ENCODE measurements at regions not wholly inside any gene's neighbourhood (a gene's known extent, or its start where the extent isn't known, plus 50 kb on each side); places are given as distances from the start of the nearest gene placed in this dataset.

DNA sequence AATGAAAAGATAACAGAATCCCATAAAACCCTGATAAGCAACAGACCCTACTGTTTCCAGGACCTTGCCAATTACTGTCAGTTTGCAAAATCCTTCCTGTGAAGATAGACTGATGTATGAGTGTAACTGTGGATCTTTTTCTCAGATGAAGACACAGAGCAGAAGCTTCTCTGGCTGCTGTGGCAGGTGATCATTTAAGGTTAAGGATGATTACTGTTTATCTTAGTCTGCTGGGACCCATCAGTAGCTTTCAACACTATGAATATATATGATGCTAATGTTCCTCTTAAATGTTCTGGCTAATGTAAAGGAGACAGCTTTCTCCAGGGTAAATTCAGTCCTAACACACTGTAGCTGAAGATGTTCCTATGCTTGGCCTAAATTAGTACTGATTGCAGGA lies 56.0 kb upstream of the CTTNBP2 start:
- H2BK5ac ChIP-seq (ENCODE audit: low read length): no peak overlapping the region
- H3K9ac ChIP-seq (ENCODE audit: low read depth, low read length, poor library complexity): no peak overlapping the region
- no peaks in the 10 kb centered on the region for H3K9me3 ChIP-seq (replicated peaks in 1 of 2; ENCODE audit: control insufficient read depth in 2 of 2, insufficient read depth in 1 of 2, low read depth in 1 of 2, low read length in 2 of 2)
- H3K27ac ChIP-seq (replicated peaks; ENCODE audit: low read length): no peak overlapping the region
- no peak overlapping the region for H4K8ac ChIP-seq (ENCODE audit: low read depth, low read length)
- H2AFZ ChIP-seq (ENCODE audit: low read length): no peak overlapping the region
- no peak overlapping the region for H3K23ac ChIP-seq (ENCODE audit: low read depth, low read length, poor library complexity)
- H3K27me3 ChIP-seq (ENCODE audit: control insufficient read depth in 3 of 3, insufficient read depth in 3 of 3, low read depth in 1 of 3, low read length in 3 of 3): no peaks in the 10 kb centered on the region
- H2BK15ac ChIP-seq (ENCODE audit: low read length): no peak overlapping the region
- H3K36me3 ChIP-seq (replicated peaks in 1 of 2; ENCODE audit: control insufficient read depth in 2 of 2, insufficient read depth in 2 of 2, low read length in 2 of 2): no peaks in the 10 kb centered on the region
- H2BK12ac ChIP-seq (ENCODE audit: low read length): no peak overlapping the region
- no peak overlapping the region for H3K4me3 ChIP-seq (ENCODE audit: low read length in 2 of 2)
- H3K79me1 ChIP-seq (ENCODE audit: low read depth, low read length): no peaks in the 10 kb centered on the region
- H2BK120ac ChIP-seq (ENCODE audit: low read depth, low read length): no peak overlapping the region
- H3K4me2 ChIP-seq (ENCODE audit: insufficient read depth, low read length, poor library complexity, severe bottlenecking): no peak overlapping the region
- H3K18ac ChIP-seq (ENCODE audit: low read length): no peak overlapping the region
- H3K4me1 ChIP-seq (ENCODE audit: control insufficient read depth in 2 of 2, insufficient read depth in 1 of 2, low read depth in 1 of 2, low read length in 2 of 2): no peaks in the 10 kb centered on the region
- H3K4ac ChIP-seq (ENCODE audit: low read length): no peak overlapping the region
- H3K14ac ChIP-seq (ENCODE audit: low read length): no peak overlapping the region
- H4K91ac ChIP-seq (ENCODE audit: low read depth, low read length, poor library complexity): no peak overlapping the region
- no peak for DNase-seq (ENCODE audit: low spot score)
- H2AK5ac ChIP-seq (ENCODE audit: low read depth, low read length): no peak overlapping the region

DNA sequence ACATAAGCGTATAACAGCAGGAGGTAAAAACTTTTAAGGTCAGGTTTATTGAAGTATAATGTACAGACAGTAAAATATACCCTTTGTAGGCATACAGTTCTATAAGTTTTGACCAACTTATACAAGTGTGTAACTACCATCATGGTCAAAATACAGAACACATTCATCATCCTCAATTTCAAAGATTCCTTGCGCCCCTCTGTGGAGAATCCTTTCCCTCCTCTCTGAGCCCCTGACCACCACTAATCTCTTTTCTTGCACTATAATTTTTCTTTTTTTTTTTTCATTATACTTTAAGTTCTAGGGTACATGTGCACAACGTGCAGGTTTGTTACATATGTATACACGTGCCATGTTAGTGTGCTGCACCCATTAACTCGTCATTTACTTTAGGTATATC lies 58.1 kb upstream of the CTTNBP2 start:
- Histone ChIP-seq H2BK15ac (ENCODE audit: low read length) (no peak overlapping the region), H3K4me1 (ENCODE audit: control insufficient read depth in 2 of 2, insufficient read depth in 1 of 2, low read depth in 1 of 2, low read length in 2 of 2) (no peaks in the 10 kb centered on the region), H3K4me2 (ENCODE audit: insufficient read depth, low read length, poor library complexity, severe bottlenecking) (no peak overlapping the region), H3K36me3 (replicated peaks in 1 of 2; ENCODE audit: control insufficient read depth in 2 of 2, insufficient read depth in 2 of 2, low read length in 2 of 2) (no peaks in the 10 kb centered on the region), H4K8ac (ENCODE audit: low read depth, low read length) (no peak overlapping the region), H3K9me3 (replicated peaks in 1 of 2; ENCODE audit: control insufficient read depth in 2 of 2, insufficient read depth in 1 of 2, low read depth in 1 of 2, low read length in 2 of 2) (no peaks in the 10 kb centered on the region), H2BK5ac (ENCODE audit: low read length) (no peak overlapping the region), H4K91ac (ENCODE audit: low read depth, low read length, poor library complexity) (no peak overlapping the region), H3K18ac (ENCODE audit: low read length) (no peak overlapping the region), H3K23ac (ENCODE audit: low read depth, low read length, poor library complexity) (no peak overlapping the region), H2AK5ac (ENCODE audit: low read depth, low read length) (no peak overlapping the region), H3K79me1 (ENCODE audit: low read depth, low read length) (no peaks in the 10 kb centered on the region), H2BK12ac (ENCODE audit: low read length) (no peak overlapping the region), H3K27ac (replicated peaks; ENCODE audit: low read length) (no peak overlapping the region), H3K9ac (ENCODE audit: low read depth, low read length, poor library complexity) (no peak overlapping the region), H3K14ac (ENCODE audit: low read length) (no peak overlapping the region), H3K4ac (ENCODE audit: low read length) (no peak overlapping the region), H3K27me3 (ENCODE audit: control insufficient read depth in 3 of 3, insufficient read depth in 3 of 3, low read depth in 1 of 3, low read length in 3 of 3) (no peaks in the 10 kb centered on the region), H3K4me3 (ENCODE audit: low read length in 2 of 2) (no peak overlapping the region), H2AFZ (ENCODE audit: low read length) (no peak overlapping the region), H2BK120ac (ENCODE audit: low read depth, low read length) (no peak overlapping the region)
- DNase-seq (ENCODE audit: low spot score): no peak
- WGBS, 2 donors (ENCODE audit: extremely low coverage in 2 of 2, insufficient read length in 2 of 2, insufficient replicate concordance in 1 of 2): no CpG with 5 or more reads among the region's 5 CpGs

DNA sequence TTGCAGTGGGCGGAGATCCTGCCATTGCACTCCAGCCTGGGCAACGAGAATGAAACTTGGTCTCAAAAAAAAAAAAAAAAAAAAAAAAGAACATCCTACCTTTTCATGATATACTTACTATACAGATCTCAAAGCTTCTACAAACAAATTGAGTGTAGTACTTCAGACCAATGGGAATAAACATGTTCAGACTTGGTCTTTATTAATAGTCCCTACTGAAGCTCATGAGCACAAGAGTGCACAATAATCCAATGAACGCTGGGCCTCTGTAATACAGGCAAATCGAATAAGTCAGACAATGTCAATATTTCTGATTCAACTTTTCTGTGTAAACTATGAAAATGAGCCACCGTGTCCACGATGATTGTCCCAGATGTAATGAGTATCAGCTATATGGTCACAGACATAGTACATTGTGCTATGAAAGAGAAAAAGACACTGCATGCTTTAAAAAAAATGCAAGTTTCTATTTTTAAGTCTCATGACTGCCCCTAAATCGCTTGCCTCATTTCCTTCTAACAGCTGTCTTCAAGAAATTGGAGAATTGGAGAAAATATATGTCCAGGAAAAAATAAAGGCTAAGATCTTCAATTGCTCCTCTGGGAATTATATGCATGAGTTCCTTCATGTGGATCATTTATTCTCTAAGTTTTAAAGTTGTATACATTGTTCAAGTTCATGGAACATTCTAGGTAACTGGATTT lies 64.0 kb upstream of the CTTNBP2 start:
- Histone ChIP-seq H3K23ac (ENCODE audit: low read depth, low read length, poor library complexity) (no peak overlapping the region), H3K4me3 (ENCODE audit: low read length in 2 of 2) (no peak overlapping the region), H2BK15ac (ENCODE audit: low read length) (no peak overlapping the region), H3K18ac (ENCODE audit: low read length) (no peak overlapping the region), H3K27me3 (ENCODE audit: control insufficient read depth in 3 of 3, insufficient read depth in 3 of 3, low read depth in 1 of 3, low read length in 3 of 3) (no peaks in the 10 kb centered on the region), H2BK12ac (ENCODE audit: low read length) (no peak overlapping the region), H3K79me1 (ENCODE audit: low read depth, low read length) (no peaks in the 10 kb centered on the region), H3K9ac (ENCODE audit: low read depth, low read length, poor library complexity) (no peak overlapping the region), H3K4me2 (ENCODE audit: insufficient read depth, low read length, poor library complexity, severe bottlenecking) (no peak overlapping the region), H3K9me3 (replicated peaks in 1 of 2; ENCODE audit: control insufficient read depth in 2 of 2, insufficient read depth in 1 of 2, low read depth in 1 of 2, low read length in 2 of 2) (no peaks in the 10 kb centered on the region), H3K36me3 (replicated peaks in 1 of 2; ENCODE audit: control insufficient read depth in 2 of 2, insufficient read depth in 2 of 2, low read length in 2 of 2) (no peaks in the 10 kb centered on the region), H3K27ac (replicated peaks; ENCODE audit: low read length) (no peak overlapping the region), H4K8ac (ENCODE audit: low read depth, low read length) (no peak overlapping the region), H2BK5ac (ENCODE audit: low read length) (no peak overlapping the region), H3K4ac (ENCODE audit: low read length) (no peak overlapping the region), H2AFZ (ENCODE audit: low read length) (no peak overlapping the region), H4K91ac (ENCODE audit: low read depth, low read length, poor library complexity) (no peak overlapping the region), H2AK5ac (ENCODE audit: low read depth, low read length) (no peak overlapping the region), H3K4me1 (ENCODE audit: control insufficient read depth in 2 of 2, insufficient read depth in 1 of 2, low read depth in 1 of 2, low read length in 2 of 2) (no peaks in the 10 kb centered on the region), H3K14ac (ENCODE audit: low read length) (no peak overlapping the region), H2BK120ac (ENCODE audit: low read depth, low read length) (no peak overlapping the region)
- no peak for DNase-seq (ENCODE audit: low spot score)
- no CpG with 5 or more reads among the region's 7 CpGs for WGBS, 2 donors (ENCODE audit: extremely low coverage in 2 of 2, insufficient read length in 2 of 2, insufficient replicate concordance in 1 of 2)

DNA sequence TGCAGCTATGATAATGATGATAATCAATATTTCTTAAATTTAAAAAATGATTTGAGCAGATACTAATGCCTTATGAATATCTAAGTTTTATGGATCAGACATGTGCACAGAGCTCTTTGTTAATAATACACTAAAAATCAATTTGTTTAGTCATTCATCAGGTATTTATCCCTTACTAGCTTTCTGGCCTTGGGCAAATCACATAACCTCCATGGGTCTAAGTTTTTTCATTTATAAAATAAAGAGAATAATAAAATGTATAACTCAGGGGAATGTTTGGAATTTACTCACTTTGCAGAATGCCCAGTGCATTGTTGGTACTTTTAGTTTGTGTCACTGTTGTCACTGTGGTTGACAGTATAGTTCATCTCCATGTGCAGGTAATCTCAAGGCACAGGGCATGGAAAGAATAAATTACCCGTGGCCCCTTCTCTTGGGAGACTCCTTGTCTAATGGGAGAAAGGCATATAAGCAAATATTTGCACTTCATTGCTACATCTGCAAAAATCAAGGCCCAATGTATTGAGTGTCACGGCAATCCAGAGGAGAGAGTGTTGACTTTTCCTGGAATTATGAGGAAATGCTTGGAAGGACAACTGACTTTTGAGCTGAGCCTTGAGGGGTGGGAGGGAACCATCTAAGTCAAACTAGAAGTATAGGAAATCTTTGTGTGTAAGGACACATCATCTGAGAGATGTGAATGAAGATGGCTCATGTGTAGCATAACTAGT lies 64.7 kb upstream of the CTTNBP2 start:
- no peak overlapping the region for H2AK5ac ChIP-seq (ENCODE audit: low read depth, low read length)
- H3K36me3 ChIP-seq (replicated peaks in 1 of 2; ENCODE audit: control insufficient read depth in 2 of 2, insufficient read depth in 2 of 2, low read length in 2 of 2): no peaks in the 10 kb centered on the region
- no peak overlapping the region for H3K14ac ChIP-seq (ENCODE audit: low read length)
- no peaks in the 10 kb centered on the region for H3K79me1 ChIP-seq (ENCODE audit: low read depth, low read length)
- H3K27me3 ChIP-seq (ENCODE audit: control insufficient read depth in 3 of 3, insufficient read depth in 3 of 3, low read depth in 1 of 3, low read length in 3 of 3): no peaks in the 10 kb centered on the region
- no peak overlapping the region for H3K4ac ChIP-seq (ENCODE audit: low read length)
- no peak overlapping the region for H3K4me3 ChIP-seq (ENCODE audit: low read length in 2 of 2)
- H2BK15ac ChIP-seq (ENCODE audit: low read length): no peak overlapping the region
- H3K18ac ChIP-seq (ENCODE audit: low read length): no peak overlapping the region
- no peaks in the 10 kb centered on the region for H3K9me3 ChIP-seq (replicated peaks in 1 of 2; ENCODE audit: control insufficient read depth in 2 of 2, insufficient read depth in 1 of 2, low read depth in 1 of 2, low read length in 2 of 2)
- H2BK5ac ChIP-seq (ENCODE audit: low read length): no peak overlapping the region
- no peak overlapping the region for H2AFZ ChIP-seq (ENCODE audit: low read length)
- H4K91ac ChIP-seq (ENCODE audit: low read depth, low read length, poor library complexity): no peak overlapping the region
- DNase-seq (ENCODE audit: low spot score): no peak
- H3K4me2 ChIP-seq (ENCODE audit: insufficient read depth, low read length, poor library complexity, severe bottlenecking): no peak overlapping the region
- H3K9ac ChIP-seq (ENCODE audit: low read depth, low read length, poor library complexity): no peak overlapping the region
- no peak overlapping the region for H2BK120ac ChIP-seq (ENCODE audit: low read depth, low read length)
- no peaks in the 10 kb centered on the region for H3K4me1 ChIP-seq (ENCODE audit: control insufficient read depth in 2 of 2, insufficient read depth in 1 of 2, low read depth in 1 of 2, low read length in 2 of 2)
- no peak overlapping the region for H2BK12ac ChIP-seq (ENCODE audit: low read length)
- H4K8ac ChIP-seq (ENCODE audit: low read depth, low read length): no peak overlapping the region
- H3K23ac ChIP-seq (ENCODE audit: low read depth, low read length, poor library complexity): no peak overlapping the region
- no peak overlapping the region for H3K27ac ChIP-seq (replicated peaks; ENCODE audit: low read length)
- no CpG with 5 or more reads among the region's 2 CpGs for WGBS, 2 donors (ENCODE audit: extremely low coverage in 2 of 2, insufficient read length in 2 of 2, insufficient replicate concordance in 1 of 2)

Measured in neuronal stem cell (in vitro differentiated cells).